ENCODE measurements at regions not wholly inside any gene's neighbourhood (a gene's known extent, or its start where the extent isn't known, plus 50 kb on each side); places are given as distances from the start of the nearest gene placed in this dataset.

- TF ChIP-seq CTCF (IDR thresholded peaks at IDR 0.05) = no peak
- TF ChIP-seq REST (IDR thresholded peaks at IDR 0.05; ENCODE audit: insufficient read depth in 1 of 2, low read depth in 2 of 2, low read length in 1 of 2) = no peak
- TF ChIP-seq TCF7L2 (IDR thresholded peaks at IDR 0.05; ENCODE audit: low read depth, low read length) = no peak
Measured at GRCh38 chr3:30357897-30358296, 248.5 kb upstream of the TGFBR2 start.

Measured in Panc1 (cell line).